SK-N-MC (cell line): ENCODE measurements at regions not wholly inside any gene's neighbourhood (a gene's known extent, or its start where the extent isn't known, plus 50 kb on each side); places are given as distances from the start of the nearest gene placed in this dataset.

ENCODE experiments used
- DNase-seq: peaks from one replicate; pipeline ENCODE4 v3.0.0-alpha.2; 2011; ENCODE audit warnings: low read depth, low spot score
- H3K27ac ChIP-seq: fragments of 200-600 bp; sonication (generic); 2 replicates; pipeline ENCODE4 v1.5.1; 2016; ENCODE audit warnings: mixed run types
- H3K36me3 ChIP-seq: fragments of 200-600 bp; sonication (generic); 2 replicates; pipeline ENCODE4 v1.6.1; 2017; ENCODE audit warnings: antibody characterized with exemption, low read length, mixed read lengths; ENCODE audit not compliant: insufficient read depth
- H3K4me3 ChIP-seq: fragments of 200-600 bp; sonication (generic); 2 replicates; pipeline ENCODE4 v1.5.1; 2016
- H3K9ac ChIP-seq: fragments of 200-600 bp; sonication (generic); 2 replicates; pipeline ENCODE4 v1.8.0; 2017; ENCODE audit warnings: mixed run types, mixed read lengths; ENCODE audit not compliant: insufficient read length
- H3K9me3 ChIP-seq: fragments of 200-600 bp; sonication (generic); 2 replicates; pipeline ENCODE4 v1.6.1; 2017; ENCODE audit warnings: low read depth, mild to moderate bottlenecking, antibody characterized with exemption, low read length, moderate library complexity, mixed read lengths
- EZH2 ChIP-seq: fragments of 200-600 bp; sonication (generic); IDR thresholded peaks from one replicate; pipeline ENCODE4 v1.6.1; 2017; ENCODE audit warnings: antibody characterized with exemption
- FOXP2 ChIP-seq: optimal IDR thresholded peaks from 2 replicates; pipeline ENCODE3; 2011; ENCODE audit warnings: mild to moderate bottlenecking, moderate library complexity; ENCODE audit not compliant: insufficient read depth; ENCODE audit errors: extremely low read length, control extremely low read depth
- POLR2AphosphoS5 ChIP-seq: IDR thresholded peaks from 2 replicates; pipeline ENCODE4 v1.6.1; 2012; ENCODE audit warnings: mild to moderate bottlenecking, low read depth, low read length, borderline replicate concordance

DNA sequence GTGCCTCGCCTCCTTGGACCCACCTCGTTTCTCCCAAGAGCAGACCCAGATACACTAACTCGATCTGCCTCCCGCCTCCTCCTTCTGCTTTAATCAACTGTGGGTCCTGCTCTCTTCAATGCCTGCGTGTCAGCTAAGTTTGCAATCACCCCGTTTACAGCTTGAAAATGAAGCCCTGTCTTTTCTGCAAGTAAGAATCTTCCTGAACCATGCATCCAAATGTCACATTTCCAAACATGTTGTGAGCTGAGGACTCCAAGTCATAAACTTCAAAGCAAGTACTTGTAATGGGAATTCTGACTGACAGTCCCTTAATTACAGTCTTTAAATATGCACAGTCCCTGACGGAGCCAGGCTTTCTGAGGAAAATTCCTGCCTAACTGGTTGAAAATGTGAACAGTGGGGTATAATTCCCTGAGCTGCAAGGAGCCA lies 154.9 kb upstream of the UQCRFS1 start:
- TF ChIP-seq FOXP2 (no peak), POLR2AphosphoS5 (no peak), EZH2 (peak; percentile 74)
- Histone ChIP-seq H3K27ac (no peak overlapping the region), H3K4me3 (no peak overlapping the region), H3K9me3 (no peaks in the 10 kb centered on the region), H3K36me3 (no peaks in the 10 kb centered on the region), H3K9ac (no peak overlapping the region)
- DNase-seq, result no peak

DNA sequence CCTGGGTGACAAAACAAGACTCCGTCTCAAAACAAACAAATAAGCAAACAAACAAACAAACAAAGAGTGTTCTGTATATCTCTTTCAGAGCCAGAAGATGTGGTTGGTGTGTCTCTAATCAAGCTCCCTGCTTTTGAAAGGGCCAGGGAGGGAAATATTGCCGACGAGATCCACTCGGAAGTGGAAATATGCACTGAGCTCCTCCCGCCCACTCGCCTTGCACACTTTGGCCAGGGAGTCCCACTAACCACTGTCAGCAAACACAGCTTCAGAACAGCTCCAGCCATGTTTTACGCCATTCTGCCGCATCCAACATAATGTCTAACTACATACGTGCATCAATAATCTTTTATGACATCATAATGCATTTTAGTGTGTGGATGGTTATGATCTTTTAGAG lies 155.5 kb upstream of the VSTM2B start:
- no peaks in the 10 kb centered on the region for H3K9me3 ChIP-seq
- H3K9ac ChIP-seq, result no peak overlapping the region
- H3K36me3 ChIP-seq, result no peaks in the 10 kb centered on the region
- no peak for TF ChIP-seq POLR2AphosphoS5
- no peak for TF ChIP-seq EZH2
- DNase-seq, result no peak
- H3K27ac ChIP-seq, result no peak overlapping the region
- H3K4me3 ChIP-seq, result no peak overlapping the region

DNA sequence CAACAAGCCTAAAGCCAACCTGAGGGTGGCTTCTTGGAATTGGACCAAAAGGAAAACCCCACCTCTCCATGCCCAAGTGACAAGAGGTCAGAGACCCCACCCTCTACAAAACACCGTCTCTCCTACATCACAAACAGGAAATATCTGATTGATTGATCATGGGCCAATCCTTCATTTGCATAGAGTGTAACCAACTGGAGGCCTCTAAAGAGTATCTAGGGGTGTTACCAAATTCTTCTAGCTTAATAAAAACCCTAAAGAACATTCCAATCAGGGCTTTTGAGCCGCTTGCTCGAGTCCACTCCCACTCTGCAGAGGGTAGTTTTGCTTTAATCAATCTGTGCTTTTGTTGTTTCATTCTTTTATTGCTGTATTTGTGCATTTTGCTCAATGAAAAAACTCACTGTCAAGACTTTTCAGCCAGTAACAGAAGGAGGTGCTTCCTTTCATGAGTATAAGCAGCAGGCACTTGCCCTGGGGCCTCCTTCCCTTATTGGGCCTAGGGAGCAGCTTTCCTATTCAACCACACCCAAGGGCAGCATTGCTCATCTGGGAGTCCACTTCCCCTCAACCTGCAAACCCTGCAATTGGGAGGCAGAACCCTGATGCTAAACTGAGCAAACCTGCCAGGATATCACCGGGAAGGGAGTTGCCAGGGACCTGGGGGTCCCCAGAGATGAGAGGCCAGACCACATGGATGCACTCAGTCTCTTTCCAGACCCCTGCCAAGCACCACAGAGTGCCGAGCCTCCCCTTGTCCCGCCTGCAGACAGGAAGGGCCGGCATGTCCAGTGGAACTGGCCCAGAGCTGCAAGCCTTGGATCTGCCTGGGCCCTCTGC lies 154.3 kb upstream of the VSTM2B start:
- no peak for DNase-seq
- no peak for TF ChIP-seq EZH2
- no peak for TF ChIP-seq POLR2AphosphoS5
- no peak for TF ChIP-seq FOXP2
- H3K36me3 ChIP-seq, result no peaks in the 10 kb centered on the region
- no peak overlapping the region for H3K9ac ChIP-seq
- no peak overlapping the region for H3K4me3 ChIP-seq
- H3K27ac ChIP-seq, result no peak overlapping the region
- no peaks in the 10 kb centered on the region for H3K9me3 ChIP-seq

DNA sequence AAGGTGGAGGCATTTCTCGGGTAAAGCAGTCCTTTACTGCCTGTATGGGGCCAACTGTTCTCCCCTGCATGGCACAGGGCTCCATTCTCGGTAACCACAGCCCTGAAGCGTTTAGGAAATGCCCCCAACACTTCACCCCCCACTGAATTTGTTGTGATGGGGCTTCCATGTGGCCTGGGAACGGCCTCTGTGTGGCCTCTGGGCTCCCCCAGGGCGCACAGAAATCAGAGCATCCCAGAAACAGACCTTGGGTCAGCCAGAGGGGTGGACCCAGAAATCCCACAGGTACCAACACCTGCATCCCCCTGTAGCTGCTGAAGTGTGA lies 153.7 kb upstream of the VSTM2B start:
- Histone ChIP-seq H3K4me3 (no peak overlapping the region), H3K9me3 (no peaks in the 10 kb centered on the region), H3K9ac (no peak overlapping the region), H3K36me3 (no peaks in the 10 kb centered on the region), H3K27ac (no peak overlapping the region)
- TF ChIP-seq FOXP2 (no peak), POLR2AphosphoS5 (no peak), EZH2 (no peak)
- no peak for DNase-seq

DNA sequence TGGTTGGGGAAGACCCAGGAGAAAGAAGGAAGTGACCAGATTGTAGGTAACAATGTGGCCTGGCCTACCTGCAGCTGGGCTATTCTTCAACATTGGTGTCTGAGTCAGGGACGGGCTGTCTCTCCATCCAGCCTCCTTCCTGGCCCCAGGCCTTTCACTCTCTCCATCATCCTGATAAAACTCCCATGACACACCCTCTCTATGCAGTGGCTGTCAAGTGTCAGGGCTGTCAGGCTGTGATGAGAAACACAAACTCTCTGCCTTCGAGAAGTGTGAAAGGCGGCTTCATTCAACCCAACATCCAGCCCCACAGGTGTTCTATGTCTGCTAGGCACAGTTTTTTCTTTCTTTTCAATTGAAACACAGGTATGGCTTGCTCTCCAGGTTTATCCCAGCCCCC lies 153.3 kb upstream of the VSTM2B start:
- Histone ChIP-seq H3K27ac (no peak overlapping the region), H3K9ac (no peak overlapping the region), H3K36me3 (no peaks in the 10 kb centered on the region), H3K4me3 (no peak overlapping the region), H3K9me3 (no peaks in the 10 kb centered on the region)
- no peak for TF ChIP-seq EZH2
- TF ChIP-seq FOXP2, result no peak
- DNase-seq, result no peak

DNA sequence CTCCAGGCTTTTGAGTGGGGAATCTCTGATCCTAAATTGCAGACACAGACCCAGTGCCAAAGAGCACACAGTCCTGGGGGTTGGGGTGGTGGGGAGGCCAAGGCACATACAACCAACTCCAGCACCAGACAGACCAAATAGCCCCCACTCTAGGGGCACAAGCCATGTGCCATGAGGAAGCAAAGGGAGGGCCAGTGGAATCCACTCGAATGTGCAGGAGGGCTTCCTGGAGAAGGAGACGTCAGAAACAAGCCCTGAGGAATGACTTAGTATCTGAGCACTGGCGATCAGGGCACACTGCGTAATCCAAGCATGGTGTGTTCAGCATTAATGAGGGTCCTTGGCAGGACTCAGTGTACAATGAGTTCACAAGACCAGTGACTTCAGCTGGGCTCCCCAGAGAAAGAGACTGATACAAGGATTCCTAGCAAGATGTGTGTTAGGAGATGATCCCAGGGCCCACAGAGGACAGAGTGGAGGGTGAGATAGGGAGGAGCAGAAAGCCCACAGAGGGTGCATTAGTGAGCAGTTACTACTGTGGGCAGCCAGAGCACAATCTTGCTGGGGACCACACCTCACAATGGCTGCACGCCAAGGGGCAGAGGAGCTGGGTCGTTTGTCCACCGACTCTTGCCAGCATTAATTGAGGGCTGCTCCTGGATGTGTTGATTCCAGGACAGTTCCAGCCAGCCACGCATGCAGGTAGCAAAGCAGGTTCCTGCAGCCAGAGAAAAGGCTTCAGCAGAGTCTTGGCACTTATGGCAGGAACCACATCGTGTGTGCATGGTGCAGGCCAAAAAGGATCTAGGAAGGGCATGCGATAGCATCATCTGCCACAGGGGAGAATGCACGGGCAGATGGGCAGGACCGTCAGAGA lies 152.6 kb upstream of the VSTM2B start:
- Histone ChIP-seq H3K9ac (no peak overlapping the region), H3K27ac (no peak overlapping the region)
- DNase-seq, result no peak

DNA sequence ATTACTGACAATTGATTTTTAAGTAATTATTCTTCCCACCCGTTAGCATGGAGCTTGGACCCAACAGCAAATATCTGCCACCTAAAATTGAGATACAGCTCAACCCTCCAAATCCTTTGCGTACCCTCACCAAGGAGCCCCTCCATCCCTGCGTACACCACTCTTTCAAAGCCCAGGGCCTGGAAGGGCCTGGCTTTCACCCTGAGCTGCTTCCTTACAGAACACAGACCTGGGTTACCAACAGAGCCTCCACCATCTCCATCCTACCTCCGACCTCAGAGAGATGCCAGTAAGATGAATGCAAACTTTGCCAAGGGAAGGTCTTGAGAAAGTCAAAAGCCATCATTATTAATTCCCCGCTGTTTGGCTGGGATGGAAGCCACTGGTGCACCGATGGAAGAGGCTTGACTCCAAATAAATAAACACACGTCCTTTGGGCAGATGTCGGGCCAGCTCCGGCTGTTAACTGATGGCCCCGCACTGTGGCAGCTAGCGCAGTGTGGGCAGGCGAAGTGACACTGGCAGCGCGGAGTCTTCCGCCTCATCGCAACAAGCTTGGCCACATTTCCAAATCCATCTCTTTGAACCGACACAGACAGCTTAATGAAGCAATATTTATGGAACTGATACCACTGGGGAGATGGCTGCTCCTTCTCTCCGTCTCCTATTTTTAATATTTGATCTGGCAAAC lies 150.2 kb upstream of the VSTM2B start:
- TF ChIP-seq FOXP2, result no peak
- Histone ChIP-seq H3K27ac (no peak overlapping the region), H3K9me3 (no peaks in the 10 kb centered on the region), H3K36me3 (no peaks in the 10 kb centered on the region), H3K9ac (no peak overlapping the region), H3K4me3 (no peak overlapping the region)
- DNase-seq, result no peak

More for the DNA sequence above, 152.6 kb upstream of the VSTM2B start:
- Histone ChIP-seq H3K4me3 (no peak overlapping the region), H3K9me3 (no peaks in the 10 kb centered on the region), H3K36me3 (no peaks in the 10 kb centered on the region)
- no peak for TF ChIP-seq FOXP2
- no peak for TF ChIP-seq POLR2AphosphoS5
- no peak for TF ChIP-seq EZH2

DNA sequence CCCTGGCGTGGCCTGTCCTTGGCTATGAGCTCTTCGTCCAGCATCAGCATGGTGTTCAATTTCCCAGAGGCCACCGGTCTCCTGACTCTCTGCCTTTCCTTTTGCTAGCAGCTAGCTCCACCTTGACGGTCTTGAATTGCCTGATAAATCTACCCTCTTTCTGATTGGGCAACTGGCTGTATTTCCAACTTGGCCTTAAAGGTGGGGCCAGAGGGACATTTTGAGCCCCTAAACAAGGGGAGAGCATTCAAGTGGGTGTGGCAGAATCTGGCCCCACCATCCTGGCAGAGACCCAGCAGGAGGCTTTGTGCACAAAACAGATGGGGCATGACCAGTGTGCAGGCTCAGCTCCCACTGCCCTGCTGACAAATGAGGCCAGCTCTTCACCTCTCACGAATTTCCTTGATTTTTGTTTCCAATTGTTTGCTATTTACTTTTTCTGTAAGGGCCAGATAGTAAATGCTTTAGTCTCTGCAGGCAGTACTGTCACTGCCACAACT lies 148.9 kb upstream of the VSTM2B start:
- no peak for DNase-seq
- H3K36me3 ChIP-seq, result no peaks in the 10 kb centered on the region

More for the DNA sequence above, 148.9 kb upstream of the VSTM2B start:
- H3K9me3 ChIP-seq, result no peaks in the 10 kb centered on the region
- H3K9ac ChIP-seq, result no peak overlapping the region
- TF ChIP-seq FOXP2, result no peak
- no peak for TF ChIP-seq POLR2AphosphoS5
- TF ChIP-seq EZH2, result no peak
- no peak overlapping the region for H3K4me3 ChIP-seq
- H3K27ac ChIP-seq, result no peak overlapping the region
